GM12891 (cell line): ENCODE measurements at regions not wholly inside any gene's neighbourhood (a gene's known extent, or its start where the extent isn't known, plus 50 kb on each side); places are given as distances from the start of the nearest gene placed in this dataset.

Experiments used
- PAX5 ChIP-seq: IDR thresholded peaks from 2 replicates; pipeline ENCODE4 v1.6.1; 2011; ENCODE audit warnings: low read length, moderate library complexity, mild to moderate bottlenecking; ENCODE audit not compliant: insufficient read depth, severe bottlenecking
- POLR2A ChIP-seq: IDR thresholded peaks from 2 replicates; pipeline ENCODE4 v1.6.1; 2011; ENCODE audit warnings: low read depth, low read length, control low read depth
- POLR2AphosphoS5 ChIP-seq: IDR thresholded peaks from 2 replicates; pipeline ENCODE4 v1.6.1; 2011; ENCODE audit warnings: low read depth, low read length, control low read depth
- POU2F2 ChIP-seq: IDR thresholded peaks from 2 replicates; pipeline ENCODE4 v1.6.1; 2011; ENCODE audit warnings: low read depth, mild to moderate bottlenecking, control low read depth, low read length, moderate library complexity
- SPI1 ChIP-seq: IDR thresholded peaks from 2 replicates; pipeline ENCODE4 v1.6.1; 2011; ENCODE audit warnings: low read depth, low read length, control low read depth
- TAF1 ChIP-seq: IDR thresholded peaks from 2 replicates; pipeline ENCODE4 v1.6.1; 2011; ENCODE audit warnings: low read depth, low read length, control low read depth

DNA sequence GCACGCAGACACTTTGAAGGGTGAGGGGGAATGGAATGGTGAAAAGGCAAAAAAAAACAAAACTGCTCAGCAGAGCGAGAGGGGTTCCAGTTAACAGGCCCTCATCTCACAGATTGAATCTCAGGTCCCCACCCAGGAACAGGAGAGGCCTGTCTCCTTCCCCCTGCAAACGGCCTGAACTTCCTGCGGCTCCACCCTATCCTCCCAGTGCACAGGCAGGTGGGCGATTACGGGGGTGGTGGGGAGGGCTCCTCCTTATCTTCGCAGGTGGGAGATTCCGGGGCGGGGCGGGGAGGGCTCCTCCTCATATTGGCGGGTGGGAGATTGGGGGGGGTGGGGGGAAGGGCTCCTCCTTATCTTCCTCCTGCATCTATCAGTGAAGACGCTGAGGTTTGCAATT lies 129.0 kb downstream of the SOX4 start:
- TF ChIP-seq POLR2A: no peak
- TF ChIP-seq PAX5: no peak
- TF ChIP-seq POLR2AphosphoS5: no peak
- TF ChIP-seq TAF1: no peak
- no peak for TF ChIP-seq SPI1
- no peak for TF ChIP-seq POU2F2
